ENCODE measurements at regions not wholly inside any gene's neighbourhood (a gene's known extent, or its start where the extent isn't known, plus 50 kb on each side); places are given as distances from the start of the nearest gene placed in this dataset.

DNA sequence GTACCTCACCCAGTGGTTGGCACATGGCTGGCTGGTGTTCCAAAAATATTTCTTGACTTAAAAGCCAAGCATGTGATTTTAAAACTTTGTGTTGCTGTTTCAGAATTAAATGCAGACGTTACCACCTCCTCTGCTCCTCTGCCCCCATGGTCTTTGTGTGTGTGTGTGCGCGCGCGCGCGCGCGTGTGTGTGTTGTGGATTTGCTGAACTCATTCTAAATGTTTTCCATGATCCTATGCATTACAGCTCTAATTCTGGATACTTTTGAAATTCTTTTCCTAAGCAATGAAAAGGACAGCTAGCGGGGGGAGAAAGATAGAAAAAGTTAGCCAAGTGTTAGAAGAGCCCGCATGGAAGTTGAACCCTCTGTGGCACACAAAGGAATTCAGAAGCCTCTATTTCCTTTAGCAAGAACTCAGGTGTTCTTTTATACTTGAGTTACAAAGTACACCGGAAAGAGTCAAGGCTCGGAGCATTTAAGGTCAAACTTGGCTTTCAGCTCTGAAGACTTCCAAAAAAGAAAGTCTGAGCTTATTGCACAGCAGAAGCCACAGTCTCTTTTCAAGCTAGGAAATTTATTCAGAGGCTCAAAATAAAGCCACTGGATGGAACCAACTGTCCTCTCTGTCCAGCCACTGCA lies 350.5 kb upstream of the TBL1XR1 start:
- POLR2A ChIA-PET (ENCODE audit: unreplicated experiment): no interaction called here
- Histone ChIP-seq H3K4me2 (ENCODE audit: low read length) (no peak overlapping the region), H3K9ac (ENCODE audit: low read length) (no peak overlapping the region), H4K20me1 (ENCODE audit: low read length) (no peaks in the 10 kb centered on the region), H3K9me3 (ENCODE audit: low read length) (no peaks in the 10 kb centered on the region), H3K27ac (ENCODE audit: low read length) (no peak overlapping the region), H2AFZ (ENCODE audit: low read length) (no peak overlapping the region), H3K36me3 (ENCODE audit: low read depth, low read length) (no peaks in the 10 kb centered on the region), H3F3A (ENCODE audit: low read length, unreplicated experiment) (no peaks in the 10 kb centered on the region), H3K4me1 (ENCODE audit: insufficient read depth, low read length) (no peaks in the 10 kb centered on the region), H3K9me2 (replicated peaks; ENCODE audit: low read length) (no peaks in the 10 kb centered on the region), H3K79me2 (ENCODE audit: low read length) (no peaks in the 10 kb centered on the region), H3K4me3 (ENCODE audit: low read length) (no peak overlapping the region), H3K27me3 (ENCODE audit: low read length) (no peaks in the 10 kb centered on the region)
- intact Hi-C loops (cut with micrococcal nuclease): no loop called here
- DNase-seq: no peak
- ATAC-seq: no peak
- TF ChIP-seq EZH2phosphoT487 (IDR thresholded peaks at IDR 0.05; ENCODE audit: borderline replicate concordance, low read length): no peak
- no peak for TF ChIP-seq EZH2 (IDR thresholded peaks at IDR 0.05; ENCODE audit: low read length, unreplicated experiment)
- TF ChIP-seq, protein P1, sequence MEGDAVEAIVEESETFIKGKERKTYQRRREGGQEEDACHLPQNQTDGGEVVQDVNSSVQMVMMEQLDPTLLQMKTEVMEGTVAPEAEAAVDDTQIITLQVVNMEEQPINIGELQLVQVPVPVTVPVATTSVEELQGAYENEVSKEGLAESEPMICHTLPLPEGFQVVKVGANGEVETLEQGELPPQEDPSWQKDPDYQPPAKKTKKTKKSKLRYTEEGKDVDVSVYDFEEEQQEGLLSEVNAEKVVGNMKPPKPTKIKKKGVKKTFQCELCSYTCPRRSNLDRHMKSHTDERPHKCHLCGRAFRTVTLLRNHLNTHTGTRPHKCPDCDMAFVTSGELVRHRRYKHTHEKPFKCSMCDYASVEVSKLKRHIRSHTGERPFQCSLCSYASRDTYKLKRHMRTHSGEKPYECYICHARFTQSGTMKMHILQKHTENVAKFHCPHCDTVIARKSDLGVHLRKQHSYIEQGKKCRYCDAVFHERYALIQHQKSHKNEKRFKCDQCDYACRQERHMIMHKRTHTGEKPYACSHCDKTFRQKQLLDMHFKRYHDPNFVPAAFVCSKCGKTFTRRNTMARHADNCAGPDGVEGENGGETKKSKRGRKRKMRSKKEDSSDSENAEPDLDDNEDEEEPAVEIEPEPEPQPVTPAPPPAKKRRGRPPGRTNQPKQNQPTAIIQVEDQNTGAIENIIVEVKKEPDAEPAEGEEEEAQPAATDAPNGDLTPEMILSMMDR (conservative IDR thresholded peaks at IDR 0.05; ENCODE audit: low read depth, low read length): no peak
- no TSS peak for BruUV-seq (replicated peaks)
- CTCF ChIA-PET: no interaction called here

GRCh38 chr3:177550667-177551066 lies 353.4 kb upstream of the TBL1XR1 start:
- ChIA-PET CTCF (no interaction called here), POLR2A (ENCODE audit: unreplicated experiment) (no interaction called here)
- Histone ChIP-seq H2AFZ (ENCODE audit: low read length) (no peak overlapping the region), H3F3A (ENCODE audit: low read length, unreplicated experiment) (no peaks in the 10 kb centered on the region), H3K9me3 (ENCODE audit: low read length) (no peaks in the 10 kb centered on the region), H3K4me2 (ENCODE audit: low read length) (no peak overlapping the region), H3K4me1 (ENCODE audit: insufficient read depth, low read length) (peaks cover 9% of the 10 kb centered on the region), H3K36me3 (ENCODE audit: low read depth, low read length) (no peaks in the 10 kb centered on the region), H3K27ac (ENCODE audit: low read length) (no peak overlapping the region), H4K20me1 (ENCODE audit: low read length) (no peaks in the 10 kb centered on the region), H3K27me3 (ENCODE audit: low read length) (no peaks in the 10 kb centered on the region), H3K9me2 (replicated peaks; ENCODE audit: low read length) (0 out of 2 replicates have a peak, but pooled peaks cover under 1% of the 10 kb centered on the region), H3K4me3 (ENCODE audit: low read length) (no peak overlapping the region), H3K9ac (ENCODE audit: low read length) (no peak overlapping the region), H3K79me2 (ENCODE audit: low read length) (no peaks in the 10 kb centered on the region)
- ATAC-seq (no peak), DNase-seq (no peak)
- BruUV-seq (replicated peaks): no TSS peak
- TF ChIP-seq EZH2phosphoT487 (IDR thresholded peaks at IDR 0.05; ENCODE audit: borderline replicate concordance, low read length): no peak
- no peak for TF ChIP-seq EZH2 (IDR thresholded peaks at IDR 0.05; ENCODE audit: low read length, unreplicated experiment)
- TF ChIP-seq, protein P1 (conservative IDR thresholded peaks at IDR 0.05; ENCODE audit: low read depth, low read length): no peak
- intact Hi-C loops (cut with micrococcal nuclease): no loop called here

DNA sequence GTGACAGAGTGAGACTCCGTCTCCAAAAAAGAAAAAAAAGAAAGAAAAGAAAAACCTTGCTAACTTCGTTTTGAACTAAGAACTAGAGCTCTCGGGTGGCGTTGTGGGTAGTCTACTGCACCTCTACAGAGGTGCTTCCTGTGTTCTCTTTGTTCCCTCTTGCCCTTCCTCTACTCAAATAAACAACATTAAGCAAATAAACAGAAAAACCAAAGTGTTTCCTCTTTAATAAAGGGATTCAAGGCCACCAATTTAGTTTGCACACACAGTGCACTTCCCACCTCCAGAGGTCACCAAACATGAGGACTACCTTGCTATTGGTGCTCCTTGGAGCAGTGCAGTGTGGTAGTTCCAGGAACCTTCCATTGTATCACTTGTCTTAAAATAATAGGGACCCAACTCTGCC lies 354.2 kb upstream of the TBL1XR1 start:
- BruUV-seq (replicated peaks): no TSS peak
- H3K79me2 ChIP-seq (ENCODE audit: low read length): no peaks in the 10 kb centered on the region
- 0 out of 2 replicates have a peak, but pooled peaks cover 3% of the 10 kb centered on the region for H3K9me2 ChIP-seq (replicated peaks; ENCODE audit: low read length)
- H3K9me3 ChIP-seq (ENCODE audit: low read length): no peaks in the 10 kb centered on the region
- intact Hi-C loops (cut with micrococcal nuclease): no loop called here
- no peaks in the 10 kb centered on the region for H3K36me3 ChIP-seq (ENCODE audit: low read depth, low read length)
- ChIA-PET POLR2A (ENCODE audit: unreplicated experiment) (no interaction called here), CTCF (no interaction called here)
- no peaks in the 10 kb centered on the region for H4K20me1 ChIP-seq (ENCODE audit: low read length)
- no peak overlapping the region for H2AFZ ChIP-seq (ENCODE audit: low read length)
- no peak overlapping the region for H3K27ac ChIP-seq (ENCODE audit: low read length)
- H3F3A ChIP-seq (ENCODE audit: low read length, unreplicated experiment): no peaks in the 10 kb centered on the region
- no peaks in the 10 kb centered on the region for H3K27me3 ChIP-seq (ENCODE audit: low read length)
- H3K4me3 ChIP-seq (ENCODE audit: low read length): no peak overlapping the region
- ATAC-seq: no peak
- no peak overlapping the region for H3K9ac ChIP-seq (ENCODE audit: low read length)
- H3K4me1 ChIP-seq (ENCODE audit: insufficient read depth, low read length): peaks cover 9% of the 10 kb centered on the region
- TF ChIP-seq, protein P1 (conservative IDR thresholded peaks at IDR 0.05; ENCODE audit: low read depth, low read length): no peak
- H3K4me2 ChIP-seq (ENCODE audit: low read length): no peak overlapping the region
- no peak for DNase-seq

Measured in PC-3 (cell line).